Psoas muscle (tissue), 7 donors: ENCODE measurements at regions not wholly inside any gene's neighbourhood (a gene's known extent, or its start where the extent isn't known, plus 50 kb on each side); places are given as distances from the start of the nearest gene placed in this dataset.

Source experiments
- ATAC-seq, 4 donors: fragments of 200-7000 bp; cut with Tn5 transposase; one replicate each; pipeline ENCODE4 v1.9.1; 2020; ENCODE audit warnings: moderate library complexity in 3 of 4, mild to moderate bottlenecking in 2 of 4
- DNase-seq, 2 donors: peaks; one replicate each; pipeline ENCODE4 v3.0.0-alpha.2; 2020
- H3K27ac ChIP-seq: fragments of 200-600 bp; one replicate; pipeline ENCODE4 v1.8.0; 2022
- H3K27me3 ChIP-seq, 3 donors: fragments of 200-600 bp in 1 of 3; one replicate each; pipeline versions ENCODE4 v1.6.1 to v1.8.0; 2013 to 2022; ENCODE audit warnings: low read length in 2 of 3, mild to moderate bottlenecking in 2 of 3, moderate library complexity in 1 of 3; ENCODE audit not compliant: insufficient read depth in 3 of 3
- H3K36me3 ChIP-seq, 2 donors: fragments of 200-600 bp in 1 of 2; one replicate each; pipeline versions ENCODE4 v1.6.1 to v1.8.0; 2013 to 2022; ENCODE audit warnings: low read depth in 1 of 2, mild to moderate bottlenecking in 1 of 2, moderate library complexity in 1 of 2; ENCODE audit not compliant: insufficient read depth in 1 of 2
- H3K4me1 ChIP-seq: fragments of 200-600 bp; one replicate; pipeline ENCODE4 v1.8.0; 2022
- H3K4me3 ChIP-seq: fragments of 200-600 bp; one replicate; pipeline ENCODE4 v1.8.0; 2022; ENCODE audit warnings: mild to moderate bottlenecking
- H3K9me3 ChIP-seq: fragments of 200-600 bp; one replicate; pipeline ENCODE4 v1.8.0; 2022
- WGBS, 3 donors: extraction: QIAGEN DNeasy Blood & Tissue Kit; methylation state at CpG; one replicate each; pipeline versions ENCODE4 v1.1.6 to v1.1.7; 2013; 5-methylcytosine and 5-hydroxymethylcytosine counted together
- intact Hi-C, 2 donors: fragments of 100-400 bp; cut with DNase I; formaldehyde crosslinking; loops; one replicate each; pipeline versions ENCODE4 v1.11.0 to v1.14.2; 2022
- TF ChIP-seq, protein P1 (sequence below): fragments of 200-600 bp; IDR thresholded peaks from one replicate; pipeline ENCODE4 v1.8.0; 2022; ENCODE audit warnings: antibody characterized with exemption
- donor health status: healthy with polysubstance abuse.
- donor health status: DM: no; HTN: no; CAD: no; lungs with moderate emphysema.
- donor health status: Bipolar disorder and iron deficiency.
- donor health status: healthy.
- donor health status: DM: yes; HTN: yes; CAD: no.
- donor health status: DM: no; HTN: no; CAD: no.
- donor health status: DM: yes; HTN: yes; CAD: no.

DNA sequence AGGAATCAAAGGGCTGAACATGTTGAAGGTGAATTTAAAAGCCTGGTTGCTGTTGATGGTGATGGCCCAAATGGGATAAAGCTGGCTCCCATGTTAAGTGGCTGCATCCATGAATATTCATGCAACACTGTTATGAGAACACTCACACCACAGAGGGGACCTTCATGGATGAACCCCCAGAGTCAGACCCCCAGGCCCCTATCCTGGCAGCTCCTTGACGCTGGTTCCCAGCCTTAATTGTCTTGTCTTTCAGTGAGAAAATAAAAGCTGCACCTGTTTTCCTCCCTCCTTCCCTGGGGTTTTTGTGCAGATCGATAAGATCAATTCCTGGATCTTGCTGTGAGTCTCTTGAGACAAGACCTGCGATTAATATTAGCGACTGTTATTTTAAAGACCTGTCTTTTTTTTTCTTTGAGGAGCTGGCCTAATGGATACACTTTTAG is 371.7 kb downstream of the ICE1 start:
- intact Hi-C loops = no loop called here
- no peaks in the 10 kb centered on the region for H3K27me3 ChIP-seq
- 71 to 77% (median 74%) methylated on average over 4 of the region's 4 CpGs for WGBS, 3 donors
- ATAC-seq (no peak), DNase-seq (no peak)
- H3K27ac ChIP-seq = no peak overlapping the region
- H3K36me3 ChIP-seq = no peaks in the 10 kb centered on the region
- TF ChIP-seq, protein P1, sequence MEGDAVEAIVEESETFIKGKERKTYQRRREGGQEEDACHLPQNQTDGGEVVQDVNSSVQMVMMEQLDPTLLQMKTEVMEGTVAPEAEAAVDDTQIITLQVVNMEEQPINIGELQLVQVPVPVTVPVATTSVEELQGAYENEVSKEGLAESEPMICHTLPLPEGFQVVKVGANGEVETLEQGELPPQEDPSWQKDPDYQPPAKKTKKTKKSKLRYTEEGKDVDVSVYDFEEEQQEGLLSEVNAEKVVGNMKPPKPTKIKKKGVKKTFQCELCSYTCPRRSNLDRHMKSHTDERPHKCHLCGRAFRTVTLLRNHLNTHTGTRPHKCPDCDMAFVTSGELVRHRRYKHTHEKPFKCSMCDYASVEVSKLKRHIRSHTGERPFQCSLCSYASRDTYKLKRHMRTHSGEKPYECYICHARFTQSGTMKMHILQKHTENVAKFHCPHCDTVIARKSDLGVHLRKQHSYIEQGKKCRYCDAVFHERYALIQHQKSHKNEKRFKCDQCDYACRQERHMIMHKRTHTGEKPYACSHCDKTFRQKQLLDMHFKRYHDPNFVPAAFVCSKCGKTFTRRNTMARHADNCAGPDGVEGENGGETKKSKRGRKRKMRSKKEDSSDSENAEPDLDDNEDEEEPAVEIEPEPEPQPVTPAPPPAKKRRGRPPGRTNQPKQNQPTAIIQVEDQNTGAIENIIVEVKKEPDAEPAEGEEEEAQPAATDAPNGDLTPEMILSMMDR = no peak
- peaks cover 5% of the 10 kb centered on the region for H3K4me1 ChIP-seq
- H3K9me3 ChIP-seq = no peaks in the 10 kb centered on the region
- no peak overlapping the region for H3K4me3 ChIP-seq

DNA sequence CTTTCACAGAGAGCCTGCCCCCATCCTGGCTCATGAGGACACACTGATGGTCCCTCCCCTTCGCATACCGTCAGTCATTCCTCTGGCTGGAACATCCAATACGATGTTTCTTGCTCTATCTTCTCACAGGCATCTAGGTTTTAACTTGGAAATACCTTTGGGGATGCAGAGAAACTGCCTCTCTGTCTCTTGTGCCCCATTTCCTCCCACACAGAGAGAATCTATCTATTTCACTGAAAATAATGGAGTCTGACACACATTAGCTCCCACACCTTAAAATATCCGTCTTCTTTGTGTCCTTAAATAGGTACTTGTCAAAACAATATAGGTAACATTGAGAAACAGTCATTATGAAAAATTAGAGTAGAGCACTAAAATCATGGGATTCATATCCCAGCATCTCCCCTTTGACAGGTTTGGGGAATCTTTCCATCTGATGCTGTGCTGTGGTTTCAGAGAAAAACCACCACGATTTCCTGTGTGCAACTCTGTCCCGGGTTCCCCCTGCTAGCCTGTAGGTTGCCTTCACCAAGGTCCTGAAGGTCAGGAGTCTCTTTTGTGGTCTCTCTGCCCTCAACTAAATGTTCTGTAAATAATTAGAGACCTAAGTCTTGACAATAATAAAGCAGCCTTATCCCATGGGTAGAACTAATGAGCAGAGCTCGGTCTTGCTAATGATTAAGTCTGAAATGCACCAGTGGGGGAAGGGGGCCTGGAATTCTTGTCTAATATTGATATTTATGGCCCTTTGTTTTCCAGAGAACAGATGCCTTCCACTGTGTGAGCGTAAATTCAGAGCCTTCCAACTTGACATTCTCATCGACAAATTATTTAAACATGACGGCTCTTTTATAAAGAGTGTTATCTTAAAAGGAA is 371.0 kb downstream of the ICE1 start:
- TF ChIP-seq, protein P1 = no peak
- no peaks in the 10 kb centered on the region for H3K9me3 ChIP-seq
- no peaks in the 10 kb centered on the region for H3K36me3 ChIP-seq
- no peak overlapping the region for H3K4me3 ChIP-seq
- WGBS, 3 donors = 74 to 83% (median 81%) methylated on average over 10 of the region's 10 CpGs
- no peak for DNase-seq
- H3K4me1 ChIP-seq = peaks cover 5% of the 10 kb centered on the region
- no peaks in the 10 kb centered on the region for H3K27me3 ChIP-seq
- ATAC-seq = no peak
- intact Hi-C loops = no loop called here
- H3K27ac ChIP-seq = no peak overlapping the region

DNA sequence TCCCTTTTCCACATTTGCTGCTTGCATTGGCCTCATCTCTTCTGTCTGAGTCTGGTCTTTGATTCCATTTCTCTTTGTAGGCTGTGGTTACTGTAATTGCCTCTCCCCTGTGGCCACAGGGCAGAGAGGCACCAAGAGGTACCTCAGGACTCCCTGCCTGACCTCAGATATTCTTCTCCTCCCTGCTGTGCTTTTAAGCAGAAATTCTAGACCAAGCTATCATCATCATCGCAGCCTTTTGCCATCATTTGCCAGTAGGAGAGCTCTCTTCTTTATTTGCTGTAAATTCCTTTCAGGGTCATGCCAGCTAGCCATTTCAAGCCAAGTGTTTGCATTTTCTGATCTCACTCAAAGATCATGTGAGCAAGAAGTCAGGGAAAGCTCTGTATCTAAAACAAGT is 369.6 kb downstream of the ICE1 start:
- intact Hi-C loops = no loop called here
- Histone ChIP-seq H3K27ac (no peak overlapping the region), H3K4me1 (peaks cover 5% of the 10 kb centered on the region), H3K9me3 (no peaks in the 10 kb centered on the region), H3K4me3 (no peak overlapping the region), H3K27me3 (no peaks in the 10 kb centered on the region), H3K36me3 (no peaks in the 10 kb centered on the region)
- DNase-seq (no peak), ATAC-seq (no peak)
- TF ChIP-seq, protein P1 = no peak
- 56 to 77% (median 71%) methylated on average over 1 of the region's 1 CpG for WGBS, 3 donors

DNA sequence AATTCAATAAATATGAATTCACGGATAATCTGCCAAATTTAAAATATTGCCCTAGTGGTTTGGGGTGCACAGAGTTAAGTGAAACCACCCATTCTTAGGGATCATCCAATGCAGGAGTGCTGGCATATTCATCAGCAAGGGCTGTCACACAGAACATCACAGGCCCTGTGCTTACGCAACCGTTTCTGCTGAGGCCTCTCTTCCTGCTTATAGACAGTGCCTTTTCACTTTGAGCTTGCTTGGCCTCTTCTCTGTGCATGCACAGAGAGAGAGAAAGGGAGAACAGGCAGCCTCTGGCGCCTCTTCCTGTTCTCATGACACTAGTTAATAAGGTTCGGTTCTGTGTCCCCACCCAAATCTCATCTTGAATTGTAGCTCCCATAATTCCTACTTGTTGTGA is 366.3 kb downstream of the ICE1 start:
- peaks cover 3% of the 10 kb centered on the region for H3K9me3 ChIP-seq
- intact Hi-C loops = no loop called here
- H3K27ac ChIP-seq = no peak overlapping the region
- TF ChIP-seq, protein P1 = no peak
- H3K4me1 ChIP-seq = no peaks in the 10 kb centered on the region
- ATAC-seq (no peak), DNase-seq (no peak)
- no peak overlapping the region for H3K4me3 ChIP-seq
- no peaks in the 10 kb centered on the region for H3K27me3 ChIP-seq
- H3K36me3 ChIP-seq = no peaks in the 10 kb centered on the region
- 85 to 91% (median 90%) methylated on average over 5 of the region's 5 CpGs for WGBS, 3 donors
